ENCODE measurements at regions not wholly inside any gene's neighbourhood (a gene's known extent, or its start where the extent isn't known, plus 50 kb on each side); places are given as distances from the start of the nearest gene placed in this dataset.

DNA sequence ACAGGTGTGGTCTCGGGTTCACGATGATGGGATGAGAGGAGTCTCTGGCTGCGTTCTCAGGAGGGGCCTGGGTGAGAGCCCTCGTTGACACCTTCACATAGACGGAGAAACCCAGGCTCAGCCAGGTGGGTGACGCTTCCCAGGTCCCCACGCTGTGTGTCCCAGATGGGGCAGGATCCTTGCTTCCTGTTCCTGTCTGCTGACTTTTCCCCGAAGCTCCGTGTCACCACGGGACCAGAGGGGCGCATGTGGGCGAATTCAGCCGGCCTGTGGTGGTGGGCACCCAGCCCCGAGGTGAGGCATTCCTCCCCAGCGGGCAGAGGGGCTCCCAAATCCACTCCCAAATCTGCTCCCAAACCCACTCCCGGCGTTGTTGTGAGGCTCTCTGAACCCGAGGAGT lies 732.8 kb downstream of the BRD1 start:
- no peak for DNase-seq

DNA sequence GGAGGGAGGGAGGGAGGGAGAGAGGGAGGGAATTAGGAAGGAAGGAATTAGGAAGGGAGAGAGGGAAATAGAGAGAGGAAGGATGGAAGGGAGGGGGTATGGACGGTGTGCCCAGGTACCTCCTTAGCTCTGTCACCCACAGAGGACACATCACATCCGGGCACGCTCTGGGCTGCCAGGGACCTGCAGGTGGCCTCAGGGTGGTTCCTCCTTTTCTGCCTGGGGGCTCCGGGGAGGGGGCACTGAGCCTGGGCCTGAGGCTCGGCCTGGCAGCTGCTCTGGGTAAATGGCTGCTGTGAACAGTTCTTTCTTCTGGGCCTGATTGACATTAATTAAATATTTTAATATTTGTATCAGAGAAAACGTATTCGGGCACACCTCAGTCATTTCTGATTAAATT lies 733.5 kb downstream of the BRD1 start:
- no peak for DNase-seq

DNA sequence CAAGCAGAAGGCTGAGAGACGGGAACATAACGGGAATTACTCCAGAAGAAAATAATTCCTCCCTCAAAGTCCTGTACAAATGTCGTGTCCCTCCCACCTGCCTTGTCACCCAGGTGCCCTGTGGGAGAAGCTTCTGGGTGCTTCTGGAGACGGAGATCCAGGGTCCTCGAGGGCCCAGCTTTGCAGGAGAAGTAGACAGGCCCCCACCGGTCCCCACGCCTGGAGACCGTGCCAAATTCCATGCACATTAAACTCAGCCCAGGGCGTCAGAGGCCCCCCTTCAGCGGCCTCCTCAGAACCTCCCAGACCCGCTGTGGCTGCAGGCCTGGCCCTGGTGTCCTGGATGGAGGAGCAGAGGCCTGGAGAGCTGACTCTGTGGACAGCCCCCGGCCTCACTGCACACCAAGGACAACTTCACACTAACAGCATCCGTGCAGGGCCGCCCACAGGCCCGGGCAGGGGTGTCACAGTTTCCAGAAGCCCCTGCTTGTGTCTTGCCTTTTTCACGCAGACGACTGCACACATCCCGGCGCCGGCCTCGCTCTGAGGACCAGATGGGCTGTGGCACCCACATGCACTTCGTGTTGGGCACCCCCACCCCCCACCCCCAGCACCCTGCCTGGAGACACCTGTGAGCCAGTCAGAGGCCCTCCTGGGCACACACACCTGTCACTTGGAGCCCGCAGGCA lies 734.3 kb downstream of the BRD1 start:
- no peak for DNase-seq

DNA sequence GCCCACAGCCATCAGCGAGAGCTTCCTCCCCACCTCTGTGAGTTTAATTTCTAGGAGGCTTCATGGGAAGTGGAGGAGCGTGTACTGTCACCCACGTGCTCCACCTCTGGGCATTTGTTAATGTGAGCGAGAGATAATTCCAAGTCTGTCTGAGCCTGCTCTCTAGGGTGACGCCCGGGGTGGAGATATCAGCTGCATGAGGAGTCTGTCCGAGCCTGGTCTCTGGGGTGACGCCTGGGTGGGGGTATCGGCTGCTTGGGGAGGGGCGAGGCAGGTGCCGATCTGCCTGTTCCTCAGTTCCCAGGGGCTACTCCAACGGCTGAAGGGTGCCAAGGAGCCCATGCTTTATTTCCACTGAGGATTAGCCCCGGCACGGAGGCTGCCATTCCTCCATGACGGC lies 735.0 kb downstream of the BRD1 start:
- no peak for DNase-seq

DNA sequence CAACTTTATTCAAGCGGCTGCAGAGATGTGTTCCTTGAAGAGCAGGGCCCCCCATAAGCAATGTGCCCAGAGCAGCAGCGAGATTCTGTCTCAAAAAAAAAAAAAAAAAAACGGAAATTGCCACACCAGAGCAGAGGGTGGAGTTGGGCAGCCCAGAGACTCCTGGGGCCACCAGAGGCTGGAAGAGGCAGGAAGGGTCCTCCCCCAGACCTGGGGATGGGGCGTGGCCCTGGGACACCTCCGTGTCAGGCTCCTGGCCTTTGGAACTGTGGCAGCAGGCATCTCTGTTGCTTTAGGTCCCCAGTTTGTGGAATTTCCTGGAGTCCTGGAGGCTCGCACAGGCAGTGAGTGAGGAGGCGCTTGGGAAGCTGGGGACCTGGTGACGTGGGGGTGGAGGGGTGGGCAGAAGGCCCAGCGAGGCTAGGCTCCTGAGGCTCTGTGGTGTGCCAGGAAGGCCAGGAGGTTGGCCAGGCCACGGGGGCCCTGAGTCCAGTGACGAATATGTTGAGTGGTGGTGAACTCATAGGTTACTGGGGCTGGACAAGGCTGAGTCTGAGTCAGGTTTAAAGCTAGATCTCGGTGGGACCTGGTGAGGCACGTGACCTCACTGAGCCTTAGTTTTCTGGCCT lies 735.6 kb downstream of the BRD1 start:
- DNase-seq = no peak

DNA sequence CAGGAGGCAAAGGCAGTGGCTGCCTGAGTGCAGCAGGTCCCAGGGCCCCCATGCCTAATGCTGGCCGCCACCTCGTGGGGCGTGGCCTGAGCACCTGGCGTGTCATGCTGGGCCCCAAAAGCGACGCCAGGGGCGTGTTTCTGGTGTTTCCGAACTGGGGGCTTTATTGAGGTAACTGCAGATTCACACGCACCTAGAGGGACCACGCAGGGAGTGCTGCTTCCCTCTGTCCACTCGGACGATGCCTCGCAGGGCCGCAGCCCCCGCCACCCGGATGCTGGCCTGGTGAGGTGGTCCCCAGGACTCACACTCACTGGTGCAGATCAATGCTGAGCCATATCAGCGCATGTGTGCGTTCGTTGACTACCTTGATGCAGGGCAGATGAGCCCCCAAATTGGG lies 736.2 kb downstream of the BRD1 start:
- DNase-seq = no peak

DNA sequence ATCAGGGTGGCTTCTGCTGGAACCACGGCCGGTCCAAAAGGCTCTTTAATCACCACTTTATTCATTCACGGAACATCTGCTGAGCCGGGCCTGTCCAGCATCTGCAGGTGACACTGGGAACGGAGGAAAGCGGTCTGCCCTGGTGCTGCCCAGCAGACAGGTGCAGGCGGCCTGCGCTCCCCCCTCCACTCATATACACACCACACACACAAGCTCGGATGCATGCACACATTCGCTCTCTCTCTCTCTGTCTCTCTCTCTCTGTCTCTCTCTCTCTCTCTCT lies 736.9 kb downstream of the BRD1 start:
- DNase-seq = no peak

DNA sequence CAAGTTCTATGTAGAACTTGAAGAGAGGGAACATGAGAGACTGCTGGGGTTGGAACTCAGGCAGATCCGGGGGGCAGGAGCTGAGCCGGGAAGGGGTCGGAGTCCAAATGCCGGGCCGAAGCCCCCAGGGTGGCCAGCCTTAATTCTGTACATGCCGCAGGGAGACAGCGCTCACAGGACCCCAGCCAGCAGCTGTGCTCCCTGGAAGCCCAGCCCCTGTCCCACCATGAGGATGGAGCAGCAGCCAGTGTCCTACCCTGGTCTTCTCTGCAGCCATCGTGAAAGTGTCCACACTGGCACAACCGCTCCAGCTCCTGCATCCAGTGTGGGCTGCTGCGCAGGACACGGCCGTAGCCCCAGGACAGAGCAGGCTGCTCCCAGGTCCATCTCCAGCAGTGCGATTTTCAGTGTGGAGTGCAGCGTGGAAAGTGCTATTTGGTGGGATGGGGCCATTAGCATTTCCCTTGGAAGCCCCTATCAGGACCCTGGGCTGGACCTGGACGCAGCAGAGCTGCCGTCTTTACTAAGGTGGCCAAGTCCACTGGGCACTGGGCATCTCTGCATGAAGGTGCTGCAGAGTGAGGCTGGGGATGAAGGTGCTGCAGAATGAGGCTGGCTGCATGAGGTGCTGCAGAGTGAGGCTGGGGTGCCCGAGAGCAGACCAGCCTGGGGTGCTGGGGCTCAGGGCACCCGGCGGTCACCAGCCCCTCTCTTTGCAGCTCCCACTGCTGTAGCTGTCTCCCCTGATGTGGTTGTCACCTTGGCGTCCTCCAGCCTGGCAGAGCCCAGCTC lies 737.4 kb downstream of the BRD1 start:
- no peak for DNase-seq

DNA sequence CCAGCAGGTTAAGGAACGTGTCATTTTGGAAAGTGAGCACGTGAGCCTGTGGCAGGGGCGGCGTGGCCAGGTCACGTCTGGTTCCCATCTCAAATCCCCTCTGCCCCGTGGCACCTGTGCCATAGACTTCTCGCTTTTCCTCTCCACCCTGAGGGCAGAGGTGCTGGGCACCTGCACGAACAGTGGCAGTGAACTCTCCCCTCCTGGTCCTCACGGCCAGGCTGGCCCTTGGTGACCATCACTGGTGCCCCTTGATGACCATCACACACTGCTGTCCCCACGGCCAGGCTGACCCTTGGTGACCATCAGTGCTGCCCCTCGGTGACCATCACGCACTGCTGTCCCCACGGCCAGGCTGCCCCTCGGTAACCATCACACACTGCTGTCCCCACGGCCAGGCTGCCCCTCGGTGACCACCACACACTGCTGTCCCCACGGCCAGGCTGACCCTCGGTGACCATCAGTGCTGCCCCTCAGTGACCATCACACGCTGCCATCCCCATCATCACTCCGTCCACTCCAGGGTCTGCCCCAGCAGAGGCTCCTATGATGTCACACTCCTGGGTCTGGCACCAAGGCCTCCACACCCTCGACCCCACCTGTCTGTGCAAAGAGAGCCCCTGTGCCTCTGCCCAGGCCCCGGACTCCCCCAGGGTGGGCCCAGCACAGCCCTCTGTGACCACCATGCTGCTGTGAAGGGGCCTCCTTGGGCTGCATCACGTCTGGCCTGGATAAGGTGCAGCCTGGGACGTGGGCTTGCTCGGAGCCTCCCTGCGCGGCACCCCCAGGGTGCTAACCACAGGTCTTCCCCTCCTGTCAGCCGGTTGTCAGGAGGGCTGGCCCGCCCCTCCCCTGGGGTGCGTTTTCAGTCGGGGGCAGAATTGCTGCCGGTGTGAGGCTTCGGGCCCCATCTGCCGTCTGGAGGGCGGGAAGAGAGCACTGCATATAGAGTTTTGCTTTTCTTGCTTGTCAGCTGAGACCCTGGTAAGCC lies 738.6 kb downstream of the BRD1 start:
- no peak for DNase-seq

DNA sequence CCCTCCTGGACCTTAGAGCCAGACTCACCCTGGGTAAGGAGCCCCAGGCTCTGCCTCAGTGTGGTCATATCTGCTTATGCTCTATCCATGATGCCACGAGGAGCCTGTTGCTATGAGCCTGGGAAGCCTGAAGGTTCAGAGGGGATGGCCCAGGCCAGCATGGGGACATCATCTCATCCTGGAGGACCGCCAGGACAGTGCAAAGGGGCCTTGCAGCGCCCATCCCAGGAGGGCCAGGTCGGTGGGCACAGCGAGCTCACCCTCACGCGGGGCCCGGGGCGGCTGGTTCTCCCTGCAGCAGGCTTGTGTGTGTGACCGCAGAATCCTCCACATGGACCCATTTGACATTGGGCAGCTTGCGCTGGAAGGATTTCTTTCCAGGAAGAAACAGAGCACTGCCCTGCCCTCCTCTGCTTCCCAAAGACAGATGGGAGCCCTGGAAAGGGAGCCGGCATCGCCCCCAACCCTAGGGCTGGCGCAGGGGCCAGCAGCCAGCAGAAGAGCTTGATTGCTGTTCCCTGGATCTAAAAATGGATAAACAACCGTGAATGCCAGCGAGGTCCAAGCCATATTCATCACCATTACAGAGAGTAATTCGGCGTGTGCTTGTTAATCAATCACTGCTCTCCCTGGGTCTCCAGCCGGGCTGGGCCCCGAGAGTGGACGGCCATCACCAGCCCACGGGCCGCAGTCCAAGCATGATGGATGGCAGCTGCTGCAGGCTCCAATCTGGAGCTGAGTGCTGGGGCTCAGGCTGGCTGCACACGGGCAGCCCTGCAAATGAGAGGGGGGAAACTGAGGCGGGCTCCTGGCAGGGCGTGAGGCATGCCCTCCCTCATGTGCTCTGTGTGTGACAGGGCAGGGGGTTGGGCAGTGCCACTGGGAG lies 739.7 kb downstream of the BRD1 start:
- DNase-seq = no peak

DNA sequence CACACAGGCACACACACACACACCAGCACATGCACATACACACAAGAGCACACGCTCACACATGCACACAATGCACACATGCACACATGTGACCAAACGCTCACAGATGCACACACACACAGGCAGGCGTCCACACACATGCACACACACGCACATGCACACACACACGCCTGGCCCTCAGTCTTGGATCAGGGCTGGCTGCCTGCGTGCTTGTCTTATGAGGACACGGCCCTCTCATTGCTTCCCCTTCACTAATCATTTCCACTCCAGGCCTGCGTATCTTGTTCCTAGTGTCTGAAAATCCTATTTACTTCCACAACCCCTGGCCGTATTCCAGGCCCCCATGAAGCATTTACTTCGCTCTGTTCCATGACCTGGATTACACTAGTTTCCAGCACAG lies 740.5 kb downstream of the BRD1 start:
- no peak for DNase-seq

DNA sequence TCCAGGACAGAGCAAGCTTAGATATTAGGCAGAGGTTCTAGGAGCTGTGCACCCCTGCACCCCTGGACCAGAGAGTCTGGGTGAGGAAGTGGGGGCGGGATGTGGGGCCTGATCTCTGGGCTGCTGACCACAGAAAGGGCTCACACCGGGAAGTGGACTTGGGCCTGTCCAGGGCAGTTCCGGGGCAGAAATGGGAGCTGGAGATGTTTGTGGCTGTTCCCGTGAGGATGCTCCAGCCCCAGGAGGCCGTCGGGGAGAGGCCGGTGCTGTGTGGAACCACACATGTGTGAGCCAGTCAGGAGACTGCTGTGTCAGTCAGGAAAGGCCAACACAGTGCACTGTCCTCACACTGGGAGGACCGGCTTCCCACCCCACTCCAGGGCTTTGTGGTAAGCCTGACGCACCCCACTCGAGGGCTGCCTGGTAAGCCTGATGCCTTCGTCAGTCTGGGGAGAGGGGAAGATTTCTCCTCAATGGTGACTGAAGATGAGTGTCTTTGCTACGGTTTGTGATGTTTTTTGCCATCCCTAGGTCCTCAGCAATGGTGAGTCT lies 741.0 kb downstream of the BRD1 start:
- DNase-seq = no peak

DNA sequence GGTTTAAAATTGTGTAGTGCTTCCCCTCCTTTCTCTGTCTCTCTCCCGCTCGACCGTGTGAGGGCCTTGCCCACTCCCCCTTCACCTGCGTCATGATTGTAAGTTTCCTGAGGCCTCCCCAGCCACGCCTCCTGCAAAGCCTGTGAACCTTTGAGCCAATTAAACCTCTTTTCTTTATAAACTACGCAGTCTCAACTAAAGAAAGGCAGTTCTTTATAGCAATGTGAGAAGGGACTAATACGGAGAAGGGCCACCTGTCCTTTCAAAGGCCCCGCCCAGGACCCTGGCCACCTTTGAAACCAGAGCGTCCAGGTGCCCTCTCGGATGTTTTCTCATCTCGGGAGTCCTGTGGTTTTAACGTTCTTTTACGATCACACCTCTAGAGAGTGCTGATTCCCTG lies 741.5 kb downstream of the BRD1 start:
- DNase-seq = no peak

DNA sequence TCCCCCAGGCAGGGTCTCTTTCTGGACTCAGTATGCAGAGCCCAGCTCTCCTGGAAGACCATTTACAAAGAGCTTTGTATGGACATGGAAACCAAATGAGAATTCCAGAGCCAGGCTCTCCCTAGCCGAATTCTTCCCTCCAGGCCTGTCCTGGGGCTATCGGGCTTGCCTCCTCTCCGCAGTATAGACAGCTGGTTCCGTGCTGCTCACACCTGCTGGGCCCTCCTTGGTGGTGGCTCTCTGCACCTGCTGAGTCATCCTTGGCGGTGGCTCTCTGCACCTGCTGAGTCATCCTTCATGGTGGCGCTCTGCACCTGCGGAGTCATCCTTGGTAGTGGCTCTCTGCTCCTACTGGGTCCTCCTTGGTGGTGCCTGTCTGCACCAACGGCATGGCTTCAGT lies 743.5 kb downstream of the BRD1 start:
- no peak for DNase-seq

DNA sequence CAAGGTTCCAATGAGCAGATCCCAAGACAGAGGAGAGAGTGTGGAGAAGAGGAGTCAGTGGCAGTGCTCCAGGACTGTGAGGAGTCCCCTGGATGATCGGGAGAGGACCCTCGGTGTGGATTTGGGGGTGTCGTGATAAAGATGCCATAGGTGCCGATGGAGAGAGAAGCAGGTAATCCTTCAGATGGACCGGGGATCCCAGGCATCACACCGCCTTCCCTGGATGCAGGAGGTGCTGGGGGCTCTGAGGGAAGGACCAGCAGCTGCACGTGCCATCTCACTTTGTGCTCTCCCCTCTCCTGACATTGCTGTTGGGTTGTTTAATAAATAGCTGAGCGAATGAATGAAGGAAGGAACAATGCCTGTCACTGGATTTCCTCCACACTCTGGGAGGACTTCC lies 744.1 kb downstream of the BRD1 start:
- DNase-seq = no peak

DNA sequence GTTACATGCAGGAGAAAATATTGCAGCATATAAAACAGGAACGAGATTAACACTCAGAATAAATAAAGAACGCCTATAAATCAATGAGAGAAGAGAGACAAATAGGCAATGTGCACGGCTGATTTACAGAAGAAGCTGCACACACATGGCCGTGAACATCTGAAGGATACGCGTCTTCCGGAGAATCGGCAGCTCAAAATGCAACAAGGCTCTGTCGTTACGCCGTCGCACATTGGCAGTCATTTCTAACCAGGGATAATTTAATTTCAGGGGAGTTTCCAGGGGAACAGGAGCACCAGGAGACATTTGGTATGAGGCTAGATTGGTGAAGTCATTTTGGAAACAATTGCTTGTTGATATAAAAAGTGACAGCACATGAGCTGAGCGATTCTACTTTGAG lies 745.2 kb downstream of the BRD1 start:
- DNase-seq = no peak

DNA sequence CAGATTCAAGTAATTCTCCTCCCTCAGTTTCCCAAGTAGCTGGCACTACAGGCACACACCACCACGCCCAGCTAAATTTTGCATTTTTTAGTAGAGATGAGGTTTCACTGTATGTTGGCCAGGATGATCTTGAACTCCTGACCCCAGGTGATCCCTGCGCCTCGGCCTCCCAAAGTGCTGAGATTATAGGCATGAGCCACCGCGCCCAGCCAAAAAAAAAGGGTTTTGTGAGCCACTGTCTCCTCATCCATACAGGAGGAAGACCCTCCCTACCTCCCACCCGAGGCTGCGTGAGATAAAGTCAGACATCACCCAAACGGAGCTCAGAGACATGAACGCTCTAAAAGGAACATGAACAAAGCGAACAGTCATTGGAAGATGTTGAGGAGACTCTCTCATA lies 745.7 kb downstream of the BRD1 start:
- DNase-seq = no peak

DNA sequence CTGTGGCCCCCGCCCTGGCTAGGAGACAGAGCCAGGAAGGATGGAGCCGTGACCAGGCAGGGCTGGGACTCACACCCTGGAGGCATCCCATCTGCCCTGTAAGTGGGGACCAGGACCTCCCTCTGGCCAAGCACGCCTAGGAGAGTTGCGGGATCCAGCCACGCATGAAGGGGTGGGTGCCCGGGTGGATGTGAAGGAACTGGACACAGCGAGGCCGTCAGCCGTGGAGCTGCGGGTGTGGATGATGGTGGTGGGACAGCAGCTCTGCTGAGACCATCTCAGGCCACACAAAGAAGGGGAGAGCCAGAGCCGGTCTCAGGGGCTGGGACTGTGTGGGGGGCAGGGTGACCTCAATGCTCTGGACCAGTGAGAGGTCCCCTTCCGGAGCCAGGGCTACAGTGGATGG lies 746.4 kb downstream of the BRD1 start:
- no peak for DNase-seq

DNA sequence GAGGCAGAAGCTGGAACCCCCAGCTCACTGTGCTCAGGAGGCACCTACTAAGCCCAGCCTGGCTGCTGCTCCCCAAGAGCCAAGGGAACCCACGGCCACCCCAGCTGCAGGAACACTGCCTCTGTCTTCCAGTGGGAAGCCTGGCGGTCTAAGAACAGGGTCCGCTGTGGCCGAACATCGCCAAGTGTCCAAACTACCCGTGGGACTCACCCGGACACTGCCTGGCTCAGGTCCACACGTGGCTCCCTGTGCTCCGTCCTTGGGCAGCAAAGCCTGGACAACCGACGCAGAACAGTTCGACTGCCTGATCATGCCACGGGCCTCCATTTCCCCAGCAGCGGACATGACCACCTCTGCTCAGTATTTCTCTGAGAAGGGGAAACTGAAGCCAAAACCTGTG lies 747.0 kb downstream of the BRD1 start:
- no peak for DNase-seq

DNA sequence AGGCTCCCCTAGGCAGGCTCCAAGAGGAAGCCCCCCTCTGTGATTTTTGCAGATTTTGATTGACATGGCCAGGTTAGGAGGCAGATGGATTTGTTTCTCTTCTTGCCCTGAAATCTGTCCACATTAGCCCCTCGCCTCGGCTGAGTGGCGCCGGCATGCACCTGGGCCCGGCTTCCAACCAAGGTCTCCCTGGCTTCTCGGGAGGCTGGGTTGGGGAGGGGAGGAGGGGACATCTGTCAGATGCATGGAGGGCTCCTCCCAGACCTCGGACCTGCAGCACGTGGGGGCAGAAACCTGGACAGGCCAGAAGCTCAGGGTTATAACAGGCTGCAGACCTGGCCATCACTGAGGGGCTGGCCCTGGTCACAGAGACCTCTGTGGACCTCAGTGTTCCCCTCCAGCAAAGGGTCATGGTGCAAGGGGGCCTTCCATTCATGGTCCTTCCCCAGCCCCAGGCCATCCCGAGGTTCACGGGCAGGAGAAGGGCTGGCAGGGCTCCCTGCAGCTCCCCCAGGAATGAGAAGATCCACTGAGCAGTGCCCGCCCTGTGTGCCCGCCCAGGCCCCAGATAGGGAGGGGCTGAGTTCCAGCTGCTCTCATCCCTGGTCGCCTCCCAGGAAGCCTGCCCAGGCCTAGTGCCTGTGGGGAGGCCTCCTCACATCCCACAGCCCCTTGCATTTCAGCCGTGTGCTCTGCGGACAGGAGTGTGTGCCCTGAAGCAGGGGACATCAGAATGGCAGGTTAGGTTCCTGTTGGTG lies 747.8 kb downstream of the BRD1 start:
- DNase-seq = no peak

DNA sequence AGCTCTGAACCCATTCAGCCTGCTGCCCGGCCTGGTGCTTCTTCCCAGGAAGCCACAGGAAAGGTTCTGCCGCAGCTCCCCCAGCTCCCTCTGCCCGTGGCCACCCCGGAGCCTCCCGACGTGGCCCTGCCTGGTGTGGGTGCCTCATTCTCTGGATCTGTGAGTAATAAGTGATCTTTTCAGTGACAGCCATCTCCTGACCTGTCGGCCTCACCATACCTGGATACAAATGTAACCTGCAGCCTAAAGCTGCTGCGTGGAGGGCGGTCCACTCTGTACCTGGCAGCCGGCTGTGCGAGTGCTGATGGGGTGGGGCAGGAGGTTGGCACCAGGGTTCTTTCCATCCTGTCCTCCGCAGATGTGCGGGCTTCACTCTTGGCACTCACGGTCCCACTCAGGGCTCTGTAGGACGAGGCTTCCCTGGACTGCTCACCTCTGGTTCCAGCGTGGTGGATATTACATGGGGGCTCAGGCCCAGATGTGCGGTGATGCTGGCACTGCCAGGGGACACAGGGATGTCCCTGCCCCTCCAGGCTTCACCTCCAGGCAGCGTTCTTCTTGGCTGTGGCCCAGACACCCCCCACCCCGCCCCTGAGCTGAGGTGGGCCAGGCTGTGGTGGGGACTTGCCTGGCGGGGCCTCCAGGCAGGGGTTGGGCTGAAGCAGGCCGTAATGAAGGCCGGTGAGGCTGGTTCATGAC lies 748.5 kb downstream of the BRD1 start:
- no peak for DNase-seq
